ENCODE measurements at regions not wholly inside any gene's neighbourhood (a gene's known extent, or its start where the extent isn't known, plus 50 kb on each side); places are given as distances from the start of the nearest gene placed in this dataset.
"Not testable (repeated sequence)": the region's sequence is repeated elsewhere in the genome, so short reads cannot be mapped to it uniquely, and the experiment has no call there.

DNA sequence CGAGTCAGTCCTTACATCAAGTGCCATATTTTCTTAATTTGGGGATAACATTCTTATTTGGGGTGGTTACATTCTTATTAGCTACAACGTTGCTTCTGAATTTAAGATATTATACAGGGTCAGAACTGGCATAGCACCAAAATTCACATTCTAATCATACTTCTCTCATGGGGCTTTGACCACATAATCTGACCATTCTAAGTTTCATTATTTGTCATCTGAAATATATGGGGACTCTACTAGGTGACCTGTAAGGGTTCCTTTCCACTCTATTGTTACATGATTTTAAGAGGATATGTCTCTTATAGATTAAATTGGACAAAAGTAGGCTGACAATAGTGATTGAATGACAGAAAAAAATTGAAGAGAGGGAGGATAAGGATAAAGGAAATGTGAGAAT, 536.5 kb downstream of the KCTD12 start:
- DNase-seq: no peak

DNA sequence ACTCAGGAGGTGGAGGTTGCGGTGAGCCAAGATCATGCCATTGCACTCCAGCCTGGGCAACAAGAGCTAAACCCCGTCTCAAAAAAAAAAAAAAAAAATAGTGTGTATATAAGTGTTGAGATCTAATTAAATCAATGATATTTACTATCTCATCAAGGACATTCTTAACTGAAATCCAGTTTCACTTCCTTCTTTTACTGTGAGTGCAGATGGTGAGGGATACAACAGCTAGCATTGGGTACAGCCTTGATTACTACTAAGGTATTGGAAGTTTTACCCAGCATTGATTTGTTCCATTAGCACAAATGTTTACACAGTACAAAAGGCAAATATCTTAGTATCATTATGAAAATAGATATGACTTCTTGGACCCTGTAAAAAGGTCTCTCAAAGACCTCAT, 546.6 kb downstream of the KCTD12 start:
- no peak for DNase-seq

- no peak for DNase-seq
Measured at GRCh38 chr13:76338003-76338402, 548.2 kb downstream of the KCTD12 start.

DNA sequence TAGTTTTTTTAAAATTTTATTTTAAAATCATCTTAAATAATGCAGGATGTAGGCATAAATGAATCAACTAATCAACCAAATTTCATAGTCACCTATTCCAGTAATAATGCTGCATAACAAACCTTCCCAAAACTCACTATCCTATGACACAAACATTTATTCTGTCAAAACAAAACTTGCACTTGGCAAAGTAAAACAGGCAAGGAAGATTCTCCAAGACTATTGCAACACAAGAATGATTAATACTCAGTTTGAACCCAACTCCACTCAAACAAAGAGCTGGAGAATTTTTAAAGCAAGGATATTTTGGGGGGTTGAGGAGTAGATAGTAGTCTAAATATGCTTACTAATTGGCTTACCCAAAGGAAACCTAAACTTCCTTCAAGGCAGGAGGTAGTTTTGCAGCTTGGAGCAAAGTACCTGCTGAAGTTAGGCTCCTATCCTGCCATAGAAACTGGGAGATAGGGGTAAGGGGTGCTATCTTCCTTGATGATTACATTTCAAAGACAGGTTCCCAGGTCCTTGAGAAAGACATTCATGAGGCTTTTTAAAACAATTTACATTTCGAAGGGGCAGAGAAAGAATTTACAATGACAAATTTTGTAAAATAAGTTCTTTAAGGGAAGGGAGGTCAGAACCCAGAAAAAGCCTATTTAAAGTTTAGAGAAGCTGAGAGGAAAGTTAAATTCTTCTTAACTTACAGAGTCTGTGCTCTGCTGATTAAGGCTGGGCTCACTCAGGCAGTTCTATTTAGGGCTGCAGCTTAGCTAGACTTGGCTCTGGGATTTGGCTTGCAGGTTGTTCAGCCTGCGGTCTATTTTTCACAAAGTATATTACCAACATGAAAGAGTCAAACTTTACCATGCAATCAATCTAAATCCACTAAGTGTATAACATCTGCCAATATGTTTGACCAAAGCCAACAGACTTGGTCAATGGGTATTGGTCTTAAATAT, 549.0 kb downstream of the KCTD12 start:
- no peak for DNase-seq

GRCh38 chr13:76335463-76335862, 550.7 kb downstream of the KCTD12 start:
- DNase-seq: no peak

DNA sequence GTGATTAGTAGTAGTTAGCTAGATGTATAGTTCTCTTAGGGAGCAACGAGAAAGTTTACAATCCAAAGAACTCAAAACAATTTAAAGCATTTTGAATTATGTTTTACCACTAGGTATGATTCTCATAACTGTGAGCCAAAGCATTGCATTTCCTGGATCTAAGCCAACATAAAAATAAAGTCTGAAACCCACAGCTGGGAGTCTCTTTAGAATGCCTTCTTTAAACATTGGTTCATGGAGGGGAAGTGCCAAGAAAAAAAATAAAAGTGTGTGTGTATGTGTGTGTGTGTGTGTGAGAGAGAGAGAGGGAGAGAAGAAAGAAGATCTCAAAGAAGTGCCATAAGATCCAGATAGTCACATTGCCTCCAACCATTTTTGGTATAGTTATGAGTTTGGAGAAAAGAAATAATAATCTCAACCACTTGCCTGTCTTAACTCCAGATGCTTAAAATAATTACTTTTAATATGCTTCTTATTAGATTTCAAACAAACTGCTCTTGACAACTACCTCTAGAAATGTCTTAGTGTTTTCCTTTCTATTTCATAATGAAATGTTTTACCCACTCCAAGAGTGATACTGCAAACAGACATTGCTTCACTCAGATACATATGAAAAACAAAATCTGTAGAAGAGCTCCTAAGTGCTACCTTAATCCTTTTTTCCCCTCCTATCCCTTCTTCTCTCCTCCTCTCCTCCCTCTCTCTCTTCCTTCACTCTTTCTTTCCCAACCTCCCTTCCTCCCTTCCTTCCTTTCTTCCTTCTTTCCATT, 554.1 kb downstream of the KCTD12 start:
- peak; percentile 46 to 60 for DNase-seq

DNA sequence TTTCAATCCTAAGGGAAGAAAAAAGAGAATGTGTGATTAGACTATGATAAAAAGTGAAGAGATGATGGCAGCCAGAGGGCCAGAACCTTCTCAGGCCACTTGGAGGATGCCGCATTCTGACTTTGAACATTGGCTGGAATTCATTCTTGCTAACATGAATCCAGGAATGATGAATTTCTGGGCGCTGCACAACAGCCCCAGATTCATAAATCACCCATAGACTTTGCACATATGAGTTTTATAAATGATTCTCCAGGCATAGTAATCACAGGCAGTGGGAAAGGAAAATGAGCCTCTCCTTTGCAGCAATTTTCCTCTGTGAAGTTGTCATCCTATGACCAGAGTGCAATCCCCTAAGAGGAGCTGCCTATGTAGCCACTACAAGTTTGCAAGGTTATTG, 555.4 kb downstream of the KCTD12 start:
- no peak for DNase-seq

DNA sequence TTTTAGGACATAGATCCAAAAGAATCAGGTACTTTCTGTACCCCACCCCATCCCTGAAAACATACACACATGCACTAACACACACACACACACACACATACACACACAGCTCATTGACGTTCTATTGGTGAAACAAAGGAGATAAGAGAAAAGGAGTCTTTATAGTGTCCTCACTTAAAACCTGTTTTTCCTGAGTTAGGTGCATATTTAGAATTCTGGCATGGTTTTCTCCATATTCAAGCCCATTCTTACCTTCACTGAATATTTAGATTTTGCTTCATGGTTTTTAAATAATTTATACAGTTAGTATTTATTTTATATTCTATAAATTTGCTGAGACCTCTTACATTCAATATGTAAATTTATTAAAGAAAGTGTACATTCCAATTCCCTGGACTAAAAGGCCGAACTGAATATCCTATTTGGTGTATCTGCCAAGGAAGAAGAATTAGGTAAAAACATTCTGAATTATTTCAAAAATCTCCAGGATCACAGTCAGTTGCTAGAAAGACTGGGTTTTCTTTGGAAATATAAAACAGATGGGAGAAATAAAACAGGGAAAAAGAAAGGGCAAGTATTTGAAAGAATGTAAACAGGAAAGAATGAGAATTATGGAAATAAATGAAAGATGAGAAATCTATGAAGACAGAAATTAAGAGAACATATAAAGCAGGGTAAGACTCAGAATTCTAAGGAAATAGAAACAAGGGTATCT, 556.2 kb downstream of the KCTD12 start:
- no peak for DNase-seq

GRCh38 chr13:76329004-76329403, 557.2 kb downstream of the KCTD12 start:
- no peak for DNase-seq

GRCh38 chr13:76326343-76326742, 559.9 kb downstream of the KCTD12 start:
- DNase-seq: no peak

DNA sequence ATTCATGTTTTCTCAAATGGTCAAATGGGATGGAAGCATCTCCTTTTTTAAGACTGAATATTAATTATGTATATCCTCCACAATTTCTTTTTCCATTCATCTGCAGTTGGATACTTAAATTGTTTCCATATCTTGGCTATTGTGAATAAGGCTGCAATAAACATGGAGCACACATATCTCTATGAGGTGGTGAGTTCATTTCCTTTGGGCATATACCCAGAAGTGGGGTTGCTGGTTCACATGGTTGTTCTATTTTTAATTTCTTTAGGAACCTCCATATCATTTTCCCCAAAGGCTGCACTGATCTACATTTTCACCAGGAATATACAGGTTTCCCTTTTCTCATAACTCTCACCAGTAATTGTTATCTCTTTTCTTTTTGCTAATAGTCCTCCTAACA, 566.3 kb downstream of the KCTD12 start:
- DNase-seq: no peak

- DNase-seq: no peak
Measured at GRCh38 chr13:76316998-76317527, 569.1 kb downstream of the KCTD12 start.

DNA sequence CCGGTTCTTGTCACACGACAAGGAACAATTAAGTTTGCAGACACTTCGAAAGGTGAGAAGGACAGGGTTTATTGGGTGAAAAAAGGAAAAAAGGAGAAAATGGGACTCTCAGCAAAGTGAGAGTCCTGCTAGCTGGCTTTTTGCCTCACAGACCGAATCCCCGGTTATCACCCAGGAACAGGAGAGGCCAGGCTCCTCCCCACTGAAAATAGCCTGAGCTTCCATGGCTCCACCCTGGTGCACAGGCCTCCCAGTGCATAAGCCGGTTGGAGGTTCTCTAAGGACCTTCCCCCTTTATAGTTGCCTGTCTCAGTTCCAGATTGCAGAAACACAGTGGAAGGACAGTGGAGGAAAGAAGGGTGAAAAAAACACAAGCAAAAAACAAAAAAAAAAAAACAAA, 571.7 kb downstream of the KCTD12 start:
- DNase-seq: no peak

DNA sequence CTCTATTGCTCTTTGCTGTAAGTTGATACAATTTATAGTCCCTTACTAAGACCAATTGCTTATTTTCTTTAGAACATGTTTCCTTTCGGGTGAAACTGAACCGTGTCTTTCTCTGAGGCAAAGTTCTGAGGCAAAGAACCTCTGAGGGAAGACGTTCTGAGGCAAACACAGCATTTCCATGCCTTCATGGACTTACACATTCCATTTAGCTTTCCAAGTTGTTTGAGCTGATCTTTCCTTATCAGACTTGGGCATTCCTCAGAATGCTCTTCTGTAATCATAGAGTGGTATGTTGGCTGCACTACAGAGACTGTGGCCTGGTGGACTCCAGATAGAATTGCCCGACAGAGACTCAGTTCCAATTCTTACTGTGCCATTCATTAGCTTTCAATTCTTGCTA, 579.1 kb downstream of the KCTD12 start:
- DNase-seq: peak; percentile 18 to 21

- no peak for DNase-seq
Measured at GRCh38 chr13:76300688-76301087, 585.5 kb downstream of the KCTD12 start.

- no peak for DNase-seq
Measured at GRCh38 chr13:76297331-76297730, 588.9 kb downstream of the KCTD12 start.

- no peak for DNase-seq
Measured at GRCh38 chr13:76296751-76297150, 589.5 kb downstream of the KCTD12 start.

GRCh38 chr13:76295020-76295419, 591.2 kb downstream of the KCTD12 start:
- DNase-seq: not testable (repeated sequence)

- DNase-seq: no peak
Measured at GRCh38 chr13:76293751-76294150, 592.5 kb downstream of the KCTD12 start.

- DNase-seq: no peak
Measured at GRCh38 chr13:76293346-76293745, 592.9 kb downstream of the KCTD12 start.

DNA sequence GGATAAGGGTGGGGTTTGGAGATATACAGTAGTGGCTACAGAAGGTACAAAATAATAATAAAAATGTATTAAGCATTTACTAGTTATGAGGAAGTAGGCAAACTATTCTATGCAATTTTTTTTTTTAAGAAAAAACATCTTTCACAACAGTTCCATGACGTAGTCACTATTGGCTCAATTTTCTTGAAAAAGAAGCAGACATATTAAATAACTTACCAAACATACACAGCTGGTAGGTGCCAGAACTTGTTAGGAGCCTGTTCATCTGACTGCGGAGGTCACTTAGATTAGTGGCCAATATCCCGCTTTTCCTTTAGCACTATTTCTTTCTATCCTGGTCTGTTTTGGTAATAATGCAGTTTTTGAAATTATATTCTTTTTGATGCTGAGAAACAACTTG, 593.5 kb downstream of the KCTD12 start:
- DNase-seq: peak in 1 of 2 donors; percentile 31

DNA sequence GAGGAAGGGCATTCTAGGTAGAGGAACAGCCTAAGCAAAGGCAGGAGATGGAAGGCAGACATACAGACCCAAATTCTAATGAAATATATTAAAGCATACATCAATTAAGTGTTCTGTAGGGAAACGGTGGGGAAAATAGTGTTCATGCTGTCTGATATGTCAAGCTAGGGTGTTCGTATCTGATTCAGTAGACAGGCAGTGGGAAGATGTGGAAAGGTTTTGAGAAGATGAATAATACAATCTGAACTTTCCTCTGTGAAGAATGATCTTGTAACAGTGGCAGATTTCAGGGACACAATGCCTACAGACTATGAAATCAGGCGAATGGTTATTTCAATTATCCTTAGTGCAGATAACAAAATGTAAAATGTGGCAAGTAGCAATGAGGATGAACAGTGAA, 594.2 kb downstream of the KCTD12 start:
- no peak for DNase-seq
